Trophoblast cell (in vitro differentiated cells and primary cell): ENCODE measurements at regions not wholly inside any gene's neighbourhood (a gene's known extent, or its start where the extent isn't known, plus 50 kb on each side); places are given as distances from the start of the nearest gene placed in this dataset.
"Not testable (repeated sequence)": the region's sequence is repeated elsewhere in the genome, so short reads cannot be mapped to it uniquely, and the experiment has no call there.

ENCODE experiments used
- DNase-seq, 2 donors: peaks; one replicate each; pipeline ENCODE4 v3.0.0-alpha.2; 2016
- H2AFZ ChIP-seq: 2 replicates; pipeline ENCODE4 v1.6.1; 2013; ENCODE audit warnings: low read length, moderate library complexity, mild to moderate bottlenecking; ENCODE audit not compliant: insufficient read depth, poor library complexity
- H2AK5ac ChIP-seq: 2 replicates; pipeline ENCODE4 v1.6.1; 2013; ENCODE audit warnings: mild to moderate bottlenecking, low read length
- H2BK120ac ChIP-seq: 2 replicates; pipeline ENCODE4 v1.6.1; 2013; ENCODE audit warnings: low read length, mild to moderate bottlenecking, moderate library complexity; ENCODE audit not compliant: insufficient read depth, poor library complexity
- H2BK12ac ChIP-seq: 2 replicates; pipeline ENCODE4 v1.6.1; 2013; ENCODE audit warnings: mild to moderate bottlenecking, low read length, moderate library complexity
- H2BK5ac ChIP-seq: 2 replicates; pipeline ENCODE4 v1.6.1; 2013; ENCODE audit warnings: low read length, low read depth, moderate library complexity, mild to moderate bottlenecking; ENCODE audit not compliant: poor library complexity
- H3K14ac ChIP-seq: 2 replicates; pipeline ENCODE4 v1.6.1; 2013; ENCODE audit warnings: mild to moderate bottlenecking, low read length
- H3K18ac ChIP-seq: 2 replicates; pipeline ENCODE4 v1.6.1; 2013; ENCODE audit warnings: mild to moderate bottlenecking, low read length
- H3K23ac ChIP-seq: 2 replicates; pipeline ENCODE4 v1.6.1; 2013; ENCODE audit warnings: low read length
- H3K27ac ChIP-seq: 2 replicates; pipeline ENCODE4 v1.5.1; 2013; ENCODE audit warnings: low read depth, mild to moderate bottlenecking, inconsistent platforms, low read length, moderate library complexity
- H3K27me3 ChIP-seq: 2 replicates; pipeline ENCODE4 v1.6.1; 2013; ENCODE audit warnings: inconsistent platforms, mild to moderate bottlenecking, low read length, moderate library complexity; ENCODE audit not compliant: insufficient read depth
- H3K36me3 ChIP-seq, 2 experiments: 1 replicate in 1 of 2; 2 replicates in 1 of 2; pipeline ENCODE4 v1.6.1; 2013; ENCODE audit warnings: low read length in 2 of 2, mild to moderate bottlenecking in 2 of 2, moderate library complexity in 1 of 2; ENCODE audit not compliant: insufficient read depth in 2 of 2, control insufficient read depth in 1 of 2
- H3K4ac ChIP-seq: 2 replicates; pipeline ENCODE4 v1.6.1; 2013; ENCODE audit warnings: low read depth, mild to moderate bottlenecking, low read length, moderate library complexity
- H3K4me1 ChIP-seq, 2 experiments: 1 replicate in 1 of 2; 2 replicates in 1 of 2; pipeline ENCODE4 v1.6.1; 2013; ENCODE audit warnings: low read length in 2 of 2, mild to moderate bottlenecking in 2 of 2, moderate library complexity in 1 of 2; ENCODE audit not compliant: insufficient read depth in 2 of 2, control insufficient read depth in 1 of 2
- H3K4me2 ChIP-seq: 2 replicates; pipeline ENCODE4 v1.6.1; 2013; ENCODE audit warnings: inconsistent platforms, mild to moderate bottlenecking, low read length, moderate library complexity
- H3K4me3 ChIP-seq: 2 replicates; pipeline ENCODE4 v1.5.1; 2013; ENCODE audit warnings: mild to moderate bottlenecking, low read depth, low read length, inconsistent platforms
- H3K79me1 ChIP-seq: one replicate; pipeline ENCODE4 v1.6.1; 2013; ENCODE audit warnings: low read length
- H3K79me2 ChIP-seq: 2 replicates; pipeline ENCODE4 v1.6.1; 2013; ENCODE audit warnings: low read length, mild to moderate bottlenecking; ENCODE audit not compliant: control insufficient read depth, insufficient read depth, poor library complexity
- H3K9ac ChIP-seq: 2 replicates; pipeline ENCODE4 v1.6.1; 2013; ENCODE audit warnings: mild to moderate bottlenecking, low read length
- H3K9me3 ChIP-seq: 2 replicates; pipeline ENCODE4 v1.6.1; 2013; ENCODE audit warnings: low read depth, mild to moderate bottlenecking, control low read depth, inconsistent platforms, low read length; ENCODE audit not compliant: insufficient read depth
- H4K12ac ChIP-seq: 2 replicates; pipeline ENCODE4 v1.6.1; 2013; ENCODE audit warnings: low read depth, mild to moderate bottlenecking, low read length, moderate library complexity
- H4K8ac ChIP-seq: 2 replicates; pipeline ENCODE4 v1.6.1; 2013; ENCODE audit warnings: low read depth, mild to moderate bottlenecking, low read length, moderate library complexity
- H4K91ac ChIP-seq: one replicate; pipeline ENCODE4 v1.6.1; 2013; ENCODE audit warnings: low read depth, mild to moderate bottlenecking, low read length, moderate library complexity
- WGBS: extraction: QIAGEN DNeasy Blood & Tissue Kit; methylation state at CpG from one replicate; pipeline ENCODE4 v1.1.7; 2013; ENCODE audit warnings: missing lambda C conversion rate; ENCODE audit not compliant: insufficient read length, insufficient coverage; ENCODE audit errors: extremely low coverage; 5-methylcytosine and 5-hydroxymethylcytosine counted together

DNA sequence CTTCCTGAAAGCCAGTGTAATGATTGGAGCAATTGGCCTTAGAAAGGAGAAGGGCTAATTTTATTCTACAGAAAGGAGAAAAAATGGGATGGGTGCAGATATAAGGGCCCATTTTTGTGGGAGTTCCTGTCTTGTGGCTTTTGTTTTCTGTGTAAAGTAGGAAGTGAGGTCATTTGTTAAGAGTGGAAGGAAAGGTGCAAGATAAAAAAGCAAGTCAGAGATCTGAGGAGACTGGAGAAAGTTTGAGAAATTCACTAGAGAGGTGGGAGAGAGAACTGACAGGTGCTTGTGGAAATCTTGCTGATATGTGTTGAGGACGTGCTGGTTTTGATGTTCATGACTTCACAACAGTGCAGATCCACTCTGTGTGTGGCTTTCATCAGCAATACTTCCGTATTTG lies 349.4 kb downstream of the DLEU7 start:
- H3K14ac ChIP-seq = no peak overlapping the region
- no peaks in the 10 kb centered on the region for H3K79me2 ChIP-seq
- H3K36me3 ChIP-seq = no peaks in the 10 kb centered on the region
- no peaks in the 10 kb centered on the region for H3K79me1 ChIP-seq
- no peak overlapping the region for H2BK12ac ChIP-seq
- H3K23ac ChIP-seq = no peak overlapping the region
- no peak overlapping the region for H3K9ac ChIP-seq
- H3K4ac ChIP-seq = no peak overlapping the region
- H2AK5ac ChIP-seq = no peak overlapping the region
- WGBS = no CpG with 5 or more reads among the region's 2 CpGs
- no peak overlapping the region for H2BK120ac ChIP-seq
- H3K27me3 ChIP-seq = no peaks in the 10 kb centered on the region
- no peak overlapping the region for H3K27ac ChIP-seq
- no peak overlapping the region for H3K4me2 ChIP-seq
- no peak overlapping the region for H3K18ac ChIP-seq
- no peak overlapping the region for H2AFZ ChIP-seq
- DNase-seq = no peak
- H3K9me3 ChIP-seq = no peaks in the 10 kb centered on the region
- H4K8ac ChIP-seq = no peak overlapping the region
- H3K4me1 ChIP-seq = no peaks in the 10 kb centered on the region
- H4K91ac ChIP-seq = no peak overlapping the region
- H2BK5ac ChIP-seq = no peak overlapping the region
- no peak overlapping the region for H3K4me3 ChIP-seq
- no peak overlapping the region for H4K12ac ChIP-seq

DNA sequence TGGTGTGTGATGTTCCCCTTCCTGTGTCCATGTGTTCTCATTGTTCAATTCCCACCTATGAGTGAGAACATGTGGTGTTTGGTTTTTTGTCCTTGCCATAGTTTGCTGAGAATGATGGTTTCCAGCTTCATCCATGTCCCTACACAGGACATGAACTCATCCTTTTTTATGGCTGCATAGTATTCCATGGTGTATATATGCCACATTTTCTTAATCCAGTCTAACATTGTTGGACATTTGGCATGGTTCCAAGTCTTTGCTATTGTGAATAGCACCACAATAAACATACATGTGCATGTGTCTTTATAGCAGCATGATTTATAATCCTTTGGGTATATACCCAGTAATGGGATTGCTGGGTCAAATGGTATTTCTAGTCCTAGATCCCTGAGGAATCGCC lies 340.3 kb downstream of the DLEU7 start:
- not testable (repeated sequence) for H3K9me3 ChIP-seq, H3K14ac ChIP-seq, H3K36me3 ChIP-seq, H3K4me1 ChIP-seq, H3K4me2 ChIP-seq, DNase-seq, H3K79me1 ChIP-seq, H3K79me2 ChIP-seq, H3K27me3 ChIP-seq, H2BK120ac ChIP-seq, H3K4ac ChIP-seq, H4K8ac ChIP-seq, H3K23ac ChIP-seq, H3K9ac ChIP-seq, H2AFZ ChIP-seq, H4K12ac ChIP-seq, H3K4me3 ChIP-seq, H2AK5ac ChIP-seq, H4K91ac ChIP-seq, H3K18ac ChIP-seq, H2BK5ac ChIP-seq, H3K27ac ChIP-seq, H2BK12ac ChIP-seq
- no CpG with 5 or more reads among the region's 1 CpG for WGBS

DNA sequence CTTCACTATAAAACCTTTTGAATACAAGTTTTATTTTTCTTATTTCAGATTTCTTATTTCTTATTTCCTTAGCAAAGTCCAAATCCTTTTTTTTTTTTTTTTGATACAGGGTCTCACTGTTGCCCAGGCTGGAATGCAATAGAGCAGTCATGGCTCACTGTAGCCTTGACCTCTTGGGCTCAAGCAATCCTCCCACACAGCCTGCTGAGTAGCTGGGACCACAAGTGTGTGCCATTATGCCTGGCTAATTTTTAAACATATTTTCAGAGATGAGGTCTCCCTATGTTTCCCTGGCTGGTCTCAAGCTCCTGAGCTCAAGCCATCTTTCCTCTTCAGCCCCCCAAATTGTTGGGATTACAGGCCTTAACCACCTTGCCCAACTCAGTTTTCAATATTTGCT lies 334.3 kb downstream of the DLEU7 start:
- no peak overlapping the region for H3K4ac ChIP-seq
- H3K9ac ChIP-seq = no peak overlapping the region
- H3K79me1 ChIP-seq = no peaks in the 10 kb centered on the region
- H3K14ac ChIP-seq = no peak overlapping the region
- no peak overlapping the region for H3K23ac ChIP-seq
- no peak overlapping the region for H2AK5ac ChIP-seq
- H3K27ac ChIP-seq = no peak overlapping the region
- H4K91ac ChIP-seq = no peak overlapping the region
- H3K27me3 ChIP-seq = no peaks in the 10 kb centered on the region
- peaks cover 6% of the 10 kb centered on the region for H3K9me3 ChIP-seq
- H3K79me2 ChIP-seq = no peaks in the 10 kb centered on the region
- H3K4me3 ChIP-seq = no peak overlapping the region
- no peak for DNase-seq
- no peaks in the 10 kb centered on the region for H3K36me3 ChIP-seq
- no peak overlapping the region for H4K12ac ChIP-seq
- no peak overlapping the region for H2AFZ ChIP-seq
- no peak overlapping the region for H2BK120ac ChIP-seq
- no peak overlapping the region for H2BK5ac ChIP-seq
- no peaks in the 10 kb centered on the region for H3K4me1 ChIP-seq
- H2BK12ac ChIP-seq = no peak overlapping the region
- H3K18ac ChIP-seq = no peak overlapping the region
- H4K8ac ChIP-seq = no peak overlapping the region
- no peak overlapping the region for H3K4me2 ChIP-seq

DNA sequence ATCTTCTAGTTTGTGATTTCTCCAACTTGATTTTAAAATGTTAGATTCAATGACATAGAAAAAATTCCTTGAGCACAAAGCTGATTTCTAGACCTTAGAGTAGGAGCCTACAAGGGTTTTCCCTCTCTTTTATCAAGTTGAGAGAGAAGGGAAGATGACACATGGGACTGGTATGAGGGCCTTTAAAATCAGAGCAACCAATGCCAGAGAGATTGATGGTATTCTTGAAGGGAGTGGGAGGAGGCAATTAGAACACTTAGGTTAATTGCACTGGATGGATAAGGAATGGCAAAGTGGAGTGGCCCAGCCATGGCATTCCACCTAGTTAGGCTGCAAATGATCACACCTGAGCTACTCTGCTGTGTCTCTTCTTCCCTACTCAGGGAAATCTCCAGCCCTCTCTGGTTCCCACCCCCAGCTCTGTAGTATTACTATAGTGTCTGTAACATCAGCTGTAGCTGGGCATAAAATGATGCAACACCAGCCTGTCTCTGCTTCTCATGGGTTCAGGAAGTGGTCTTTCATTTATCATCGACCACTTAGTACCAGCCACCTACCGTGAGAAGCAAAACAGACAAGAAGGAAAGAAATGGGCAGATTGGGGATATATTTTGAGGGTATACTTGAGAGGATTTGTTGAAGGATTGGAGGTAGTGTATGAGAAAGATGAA lies 333.6 kb downstream of the DLEU7 start:
- WGBS = no CpG with 5 or more reads among the region's 2 CpGs
- no peaks in the 10 kb centered on the region for H3K27me3 ChIP-seq
- no peak overlapping the region for H2BK5ac ChIP-seq
- no peaks in the 10 kb centered on the region for H3K79me1 ChIP-seq
- H3K4me1 ChIP-seq = no peaks in the 10 kb centered on the region
- H2BK12ac ChIP-seq = no peak overlapping the region
- no peak overlapping the region for H3K9ac ChIP-seq
- no peak overlapping the region for H3K4me3 ChIP-seq
- H2AK5ac ChIP-seq = no peak overlapping the region
- no peak overlapping the region for H3K23ac ChIP-seq
- H2BK120ac ChIP-seq = no peak overlapping the region
- H3K14ac ChIP-seq = no peak overlapping the region
- H3K79me2 ChIP-seq = no peaks in the 10 kb centered on the region
- no peak overlapping the region for H4K8ac ChIP-seq
- H3K36me3 ChIP-seq = no peaks in the 10 kb centered on the region
- no peak overlapping the region for H3K18ac ChIP-seq
- H4K12ac ChIP-seq = no peak overlapping the region
- H3K4ac ChIP-seq = no peak overlapping the region
- H3K4me2 ChIP-seq = no peak overlapping the region
- no peak overlapping the region for H3K27ac ChIP-seq
- peaks cover 6% of the 10 kb centered on the region for H3K9me3 ChIP-seq
- no peak for DNase-seq
- H2AFZ ChIP-seq = no peak overlapping the region
- H4K91ac ChIP-seq = no peak overlapping the region
